PFSK-1 (cell line): ENCODE measurements at regions not wholly inside any gene's neighbourhood (a gene's known extent, or its start where the extent isn't known, plus 50 kb on each side); places are given as distances from the start of the nearest gene placed in this dataset.

Experiments
- POLR2AphosphoS5 ChIP-seq: IDR thresholded peaks from 2 replicates; pipeline ENCODE4 v1.6.1; 2012; ENCODE audit warnings: low read depth, mild to moderate bottlenecking, control low read depth, low read length, moderate library complexity
- REST ChIP-seq, 2 experiments: IDR thresholded peaks; 2 replicates each; pipeline versions ENCODE4 v1.6.1 to v1.8.0; 2011 to 2012; ENCODE audit warnings: low read depth in 2 of 2, low read length in 2 of 2, control low read depth in 1 of 2, inconsistent platforms in 1 of 2, mild to moderate bottlenecking in 1 of 2, moderate library complexity in 1 of 2; ENCODE audit not compliant: insufficient read depth in 1 of 2

DNA sequence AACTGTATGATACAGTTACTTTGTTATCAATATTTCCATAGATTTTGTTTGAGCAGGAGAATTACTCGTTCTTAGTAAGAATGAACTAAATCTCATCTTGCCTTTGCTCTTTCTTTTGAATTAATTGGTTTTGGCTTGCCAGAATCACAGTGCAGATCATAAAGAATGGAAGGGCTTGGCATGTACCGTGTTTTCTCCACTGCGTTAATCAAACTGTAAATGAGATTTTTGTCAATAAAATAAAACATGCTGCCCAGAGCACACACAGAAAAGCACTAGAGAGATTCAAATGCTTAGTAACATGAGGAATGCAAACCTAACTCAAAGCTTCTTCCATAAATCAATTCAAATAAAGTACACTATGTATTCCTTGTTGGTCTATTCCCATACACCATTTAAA lies 229.6 kb upstream of the CDH2 start:
- TF ChIP-seq POLR2AphosphoS5 = no peak
- no peak for TF ChIP-seq REST (IDR thresholded peaks at IDR 0.05; ENCODE audit: insufficient read depth in 1 of 2, low read depth in 2 of 2, low read length in 2 of 2)
